GM19239 (cell line): ENCODE measurements at regions not wholly inside any gene's neighbourhood (a gene's known extent, or its start where the extent isn't known, plus 50 kb on each side); places are given as distances from the start of the nearest gene placed in this dataset.

ENCODE experiments used
- DNase-seq: peaks from one replicate; pipeline ENCODE4 v3.0.0; 2011; ENCODE audit warnings: low spot score; ENCODE audit not compliant: insufficient read length
- FAIRE-seq: peaks from 2 replicates; lab custom pipeline; 2011; peaks lifted over from hg19 to GRCh38; lab: Jason Lieb, UNC

DNA sequence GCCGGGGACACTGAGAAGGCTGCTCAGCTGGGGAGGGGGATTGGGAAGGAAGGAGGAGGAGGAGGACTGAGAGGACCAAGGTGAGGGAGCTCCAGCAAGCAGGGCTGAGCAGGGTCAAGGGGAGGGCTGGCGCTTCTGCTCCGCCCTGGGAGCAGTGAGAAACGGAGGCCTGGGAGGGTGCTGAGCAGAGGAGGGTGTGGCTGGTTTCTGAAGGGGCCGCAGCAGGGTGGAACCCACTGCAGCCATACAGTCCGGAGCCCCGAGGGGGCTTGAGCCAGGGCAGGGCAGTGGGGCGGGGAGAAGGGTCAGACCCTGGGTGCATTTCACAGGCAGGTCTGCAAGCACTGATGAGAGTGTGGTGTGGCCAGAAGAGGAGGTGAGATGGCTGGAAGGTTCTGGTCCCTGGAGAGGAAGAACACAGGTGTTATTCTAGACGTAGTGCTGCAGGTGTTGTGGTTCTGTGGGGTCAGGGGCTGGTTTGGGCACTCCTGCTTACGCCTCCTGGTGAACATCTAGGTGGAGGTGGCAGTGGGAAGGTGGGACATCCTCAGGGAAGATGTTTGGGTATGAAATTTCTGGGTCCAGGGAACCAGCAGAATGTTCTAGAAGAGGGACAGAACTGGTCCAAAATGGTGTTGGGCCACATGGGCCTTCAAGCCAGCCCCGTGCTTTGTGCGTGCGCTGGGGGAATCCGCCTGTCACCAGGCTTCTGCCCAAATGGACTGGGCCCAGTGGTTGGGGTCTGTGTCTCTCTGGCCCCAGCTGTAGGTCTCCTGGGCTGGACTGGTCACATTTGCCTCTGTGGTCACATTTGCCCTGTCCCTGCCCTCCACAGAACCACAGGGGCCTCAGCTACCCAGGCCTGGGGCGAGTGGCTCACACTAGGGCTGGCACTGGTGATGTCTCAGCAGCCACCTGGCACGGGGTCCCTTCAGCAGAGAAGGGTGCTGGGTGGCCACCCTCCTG, 714.7 kb downstream of the BRD1 start:
- no peak for DNase-seq
- no peak for FAIRE-seq

DNA sequence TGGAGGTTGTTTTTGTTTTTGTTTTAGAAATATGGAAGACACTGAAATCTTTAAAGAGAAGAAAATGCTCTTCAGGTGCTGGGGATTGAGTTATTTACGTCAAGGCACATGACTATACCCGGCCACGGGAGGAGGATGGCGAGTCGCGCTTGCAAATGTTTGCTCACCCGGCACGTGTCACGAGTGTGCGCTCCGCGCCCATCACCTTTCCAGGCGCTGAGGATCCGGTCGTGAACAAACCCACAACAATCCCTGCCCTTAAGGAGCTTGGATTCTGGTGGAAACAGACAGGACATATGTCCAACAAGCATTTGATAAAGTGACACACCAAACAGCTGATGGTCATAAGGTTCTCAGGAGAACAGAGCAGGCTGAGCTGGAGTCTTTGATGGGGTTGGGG, 715.5 kb downstream of the BRD1 start:
- FAIRE-seq (no peak), DNase-seq (no peak)

GRCh38 chr22:49111085-49111484, 716.6 kb downstream of the BRD1 start:
- FAIRE-seq = no peak
- DNase-seq = no peak

DNA sequence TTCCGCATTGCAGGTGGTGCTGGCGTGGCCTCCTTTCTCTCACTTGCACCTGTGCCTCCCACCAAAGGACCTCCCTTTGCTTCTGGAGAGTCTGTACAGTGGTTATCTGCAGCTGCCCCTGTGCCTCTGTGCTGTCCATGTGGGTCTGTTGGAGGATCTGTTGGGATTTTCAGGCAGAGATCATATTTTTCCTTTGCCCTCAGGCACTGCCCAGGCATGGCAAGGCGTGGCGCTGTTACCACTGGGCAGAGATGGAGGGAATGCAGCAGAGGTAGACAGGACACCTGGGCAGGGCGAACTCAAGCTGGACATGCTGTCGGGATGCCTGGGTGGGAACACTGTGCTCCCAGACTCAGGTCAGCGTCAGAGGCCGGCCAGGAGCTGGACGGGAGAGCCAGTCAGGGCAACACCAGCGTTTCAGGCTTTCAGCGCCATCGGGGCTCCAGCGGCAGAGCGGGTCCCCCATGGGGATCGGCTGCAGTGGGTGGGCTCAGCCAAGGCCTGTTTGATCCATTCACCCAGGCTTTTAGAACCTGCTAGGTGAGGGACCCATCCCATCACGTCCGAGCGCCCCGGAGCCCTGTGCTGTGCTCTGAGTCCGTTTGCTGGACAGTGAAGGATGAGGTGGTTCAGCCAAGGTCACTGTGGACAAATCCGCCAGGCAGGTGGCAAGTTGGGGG, 718.9 kb downstream of the BRD1 start:
- FAIRE-seq (no peak), DNase-seq (no peak)

DNA sequence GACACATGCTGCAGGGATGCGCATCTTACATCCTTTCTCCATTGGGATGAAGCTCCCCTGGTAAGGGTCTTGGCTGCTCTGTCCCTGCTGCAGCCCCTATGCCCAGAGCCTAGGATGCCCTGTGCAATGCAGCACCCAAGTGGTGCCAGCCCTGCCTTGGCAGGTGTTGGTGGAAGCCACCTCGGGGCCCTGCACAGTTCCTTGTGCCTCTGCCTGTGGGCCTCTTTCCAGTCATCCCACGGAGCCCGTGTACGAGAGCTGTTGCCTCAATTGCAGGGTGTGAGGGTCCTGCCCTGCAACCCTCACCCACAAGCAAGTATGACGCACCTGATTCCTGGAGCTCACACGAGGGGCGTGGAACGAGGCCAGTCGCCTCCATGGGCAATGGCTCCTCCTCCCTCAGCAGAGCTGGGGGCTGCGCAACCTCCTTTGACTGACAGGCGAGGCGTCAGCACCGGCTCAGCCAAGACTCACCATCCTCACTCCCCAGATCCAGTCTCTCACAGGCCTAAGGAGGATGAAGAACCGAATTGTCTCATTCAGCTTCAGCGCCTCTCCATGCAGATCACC, 719.6 kb downstream of the BRD1 start:
- FAIRE-seq = no peak
- no peak for DNase-seq

GRCh38 chr22:49107561-49107960, 720.1 kb downstream of the BRD1 start:
- no peak for DNase-seq
- no peak for FAIRE-seq

DNA sequence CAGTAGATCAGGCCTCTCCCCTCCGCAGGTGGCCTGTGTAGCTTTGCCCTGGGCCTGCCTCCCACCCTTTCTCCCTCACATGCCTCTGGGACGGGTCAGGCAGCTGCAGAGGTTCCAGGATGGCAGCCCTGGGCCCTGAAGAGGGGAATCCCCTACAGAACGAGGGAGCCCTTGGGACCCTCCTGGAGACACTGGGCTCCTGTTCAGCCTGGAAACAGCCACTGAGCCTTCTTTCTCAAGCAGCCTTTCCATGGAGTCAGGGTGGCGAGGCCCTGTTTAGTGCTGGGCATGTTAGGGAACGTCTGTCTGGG, 720.9 kb downstream of the BRD1 start:
- FAIRE-seq (no peak), DNase-seq (no peak)

DNA sequence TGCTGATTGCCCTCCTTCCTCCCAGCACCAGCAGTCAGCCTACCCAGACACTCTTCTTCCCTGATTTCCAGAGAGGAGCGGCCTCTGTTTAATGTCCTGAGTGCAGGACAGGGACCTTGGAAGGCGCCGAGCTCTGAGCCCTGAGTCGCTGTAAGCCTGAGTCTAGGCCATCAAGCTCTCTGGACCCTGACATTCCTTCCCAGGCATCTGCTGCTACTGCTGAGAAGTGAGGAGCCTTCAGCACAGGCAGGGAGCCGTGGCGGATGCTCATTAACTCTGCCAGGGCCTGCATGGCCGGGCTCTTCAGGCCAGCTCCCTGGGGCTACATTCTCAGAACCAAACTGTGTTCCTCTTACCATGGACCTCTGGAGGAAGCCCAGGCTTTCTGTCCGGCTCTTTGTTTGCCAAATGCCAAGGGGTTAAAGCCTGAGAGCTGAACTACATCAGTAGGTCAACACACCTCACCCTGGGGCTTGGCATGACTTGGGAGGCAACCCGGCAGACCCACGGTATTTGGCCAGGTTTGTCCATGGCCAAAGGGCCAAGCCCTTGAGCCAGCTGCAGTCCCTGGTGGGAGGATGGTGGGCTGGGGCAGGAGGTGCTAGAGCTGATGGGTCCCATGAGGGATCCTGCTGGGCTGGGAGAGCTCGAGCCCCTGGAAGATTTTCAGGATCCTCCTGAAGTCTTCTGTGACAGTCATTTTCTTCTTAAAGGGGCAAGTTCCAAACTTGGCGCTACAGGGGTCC, 721.4 kb downstream of the BRD1 start:
- no peak for FAIRE-seq

GRCh38 chr22:49104434-49104833, 723.2 kb downstream of the BRD1 start:
- no peak for FAIRE-seq
- no peak for DNase-seq

More for the DNA sequence above, 721.4 kb downstream of the BRD1 start:
- DNase-seq = no peak

- FAIRE-seq = no peak
- no peak for DNase-seq
Observed at GRCh38 chr22:49103314-49104059, 724.2 kb downstream of the BRD1 start.

DNA sequence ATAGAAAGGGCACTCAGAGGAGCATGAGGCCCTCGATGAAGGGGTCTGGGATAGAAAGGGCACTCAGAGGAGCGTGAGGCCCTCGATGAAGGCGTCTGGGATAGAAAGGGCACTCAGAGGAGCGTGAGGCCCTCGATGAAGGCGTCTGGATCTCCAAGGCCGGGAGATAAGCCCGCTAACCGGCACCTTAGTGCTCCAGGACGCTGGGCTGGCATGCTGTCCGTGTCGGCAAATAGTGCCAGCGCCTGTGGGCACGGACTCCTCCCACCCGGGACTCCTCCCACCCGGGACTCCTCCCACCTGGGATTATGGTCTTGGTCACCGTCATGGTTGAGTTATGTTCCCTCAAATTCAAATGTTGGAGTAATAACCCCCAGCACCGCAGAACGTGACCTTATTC, 725.3 kb downstream of the BRD1 start:
- DNase-seq (no peak), FAIRE-seq (no peak)

DNA sequence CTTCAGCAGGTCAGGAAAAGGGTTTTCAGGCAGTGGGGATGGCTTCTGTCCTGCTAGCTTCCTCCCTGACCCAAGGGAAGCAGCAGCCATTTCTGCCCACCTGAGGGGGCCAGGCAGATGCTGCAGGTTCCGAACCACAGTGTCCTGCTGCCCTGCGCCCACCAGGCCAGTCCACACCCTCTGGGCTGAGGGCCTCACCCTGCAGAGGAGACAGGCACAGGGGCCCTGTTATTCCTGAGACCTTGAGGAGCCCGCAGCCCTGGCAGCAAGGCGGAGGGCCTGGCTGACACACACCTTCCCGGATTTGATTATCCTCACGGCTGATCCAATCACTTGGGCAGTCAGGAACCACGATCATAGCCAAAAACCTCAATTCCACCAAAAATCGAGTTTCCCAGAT, 725.8 kb downstream of the BRD1 start:
- FAIRE-seq = no peak

DNA sequence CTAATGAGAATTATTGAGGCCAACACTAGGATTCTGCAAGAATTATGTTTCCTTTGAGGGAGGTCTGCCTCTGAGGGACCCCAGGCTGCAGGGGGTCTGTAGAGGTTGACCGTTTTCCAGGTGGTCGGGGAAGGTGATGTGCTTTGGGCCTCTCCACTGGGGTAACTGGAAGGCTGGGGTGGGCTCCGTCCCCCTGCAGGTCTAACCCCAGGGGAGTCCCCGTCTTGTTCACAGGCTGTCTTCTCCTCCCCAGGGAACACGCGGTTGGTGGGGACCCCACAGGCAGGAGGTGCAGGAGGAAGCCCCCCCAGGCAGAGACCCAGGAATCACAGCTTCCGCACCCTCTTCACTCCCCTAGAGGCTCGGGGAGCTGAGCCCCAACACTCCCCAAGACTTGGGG, 726.4 kb downstream of the BRD1 start:
- no peak for FAIRE-seq

More for the DNA sequence above, 725.8 kb downstream of the BRD1 start:
- DNase-seq = no peak

DNA sequence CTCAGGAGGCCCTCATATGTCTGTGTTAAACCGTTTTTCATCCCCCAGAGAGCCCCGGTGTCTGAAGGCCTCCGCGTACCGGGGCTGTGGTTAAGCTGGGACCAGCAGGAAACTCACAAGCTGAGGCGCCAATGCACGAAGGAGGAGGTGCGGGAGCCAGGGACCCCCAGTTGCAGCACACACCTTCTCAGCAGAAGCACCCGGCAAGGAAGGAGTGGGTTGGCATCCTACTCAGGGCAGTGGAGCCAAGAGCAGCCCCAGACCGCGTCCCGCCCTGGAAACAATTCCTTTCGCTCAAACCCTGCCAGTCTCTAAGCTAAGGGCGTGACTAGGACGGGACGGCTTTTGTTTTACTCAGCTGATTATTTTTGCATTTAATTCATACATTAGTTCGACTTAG, 726.9 kb downstream of the BRD1 start:
- DNase-seq (no peak), FAIRE-seq (no peak)

More for the DNA sequence above, 726.4 kb downstream of the BRD1 start:
- DNase-seq = no peak

GRCh38 chr22:49100316-49100715, 727.4 kb downstream of the BRD1 start:
- no peak for DNase-seq
- no peak for FAIRE-seq

GRCh38 chr22:49099496-49100124, 728.1 kb downstream of the BRD1 start:
- FAIRE-seq (no peak), DNase-seq (no peak)

DNA sequence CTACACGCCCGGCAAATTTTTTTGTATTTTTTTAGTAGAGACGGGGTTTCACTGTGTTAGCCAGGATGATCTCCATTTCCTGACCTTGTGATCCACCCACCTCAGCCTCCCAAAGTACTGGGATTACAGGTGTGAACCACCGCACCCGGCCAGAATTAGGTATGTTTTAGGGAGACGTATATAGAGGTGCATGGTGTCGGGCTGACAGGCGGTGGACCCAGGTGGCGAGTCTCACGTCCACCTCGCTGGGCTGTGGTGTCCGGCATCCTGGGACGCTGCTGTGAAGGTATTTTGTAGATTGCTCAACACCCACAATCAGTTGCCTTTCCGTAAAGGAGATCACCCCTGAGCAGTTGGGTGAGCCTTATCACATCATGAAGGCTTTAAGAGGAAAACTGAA, 728.6 kb downstream of the BRD1 start:
- FAIRE-seq = no peak
- DNase-seq = no peak

- FAIRE-seq (no peak), DNase-seq (no peak)
Observed at GRCh38 chr22:49097966-49098365, 729.7 kb downstream of the BRD1 start.

DNA sequence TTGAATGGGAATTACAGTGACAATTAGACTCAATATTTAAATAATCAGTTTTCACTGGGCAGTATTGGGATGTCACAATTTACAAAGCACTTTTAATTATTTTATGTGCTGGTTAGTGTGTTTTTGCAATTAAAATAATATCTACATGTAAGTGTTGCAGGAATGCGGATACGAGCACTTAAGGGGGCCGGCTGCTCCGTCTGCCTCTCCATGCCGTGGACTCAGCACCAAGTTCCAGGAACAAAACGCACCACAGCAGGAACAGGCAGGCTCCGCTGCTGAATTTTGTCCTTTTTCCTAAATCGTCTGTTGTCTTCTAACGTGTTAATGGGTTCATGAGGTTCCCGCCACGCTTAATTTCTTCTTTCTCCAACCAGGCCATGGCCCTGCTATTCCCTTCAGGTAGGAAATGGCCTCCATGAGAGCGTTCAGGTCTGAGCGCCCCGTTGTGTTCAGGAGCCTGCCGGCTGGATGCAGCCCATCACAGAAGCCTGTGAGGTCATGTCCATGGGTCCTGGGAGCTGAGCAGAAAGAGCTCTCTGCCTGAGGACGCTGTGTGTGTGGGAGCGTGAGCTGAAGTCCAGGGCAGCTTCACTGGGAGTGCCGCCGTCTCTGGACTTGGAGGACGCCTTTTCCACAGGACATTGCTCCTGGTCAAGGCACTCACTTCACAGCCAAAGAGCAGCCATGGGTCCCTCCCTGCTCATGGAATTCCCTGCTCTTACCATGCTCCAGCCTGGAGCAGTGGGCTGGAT, 730.3 kb downstream of the BRD1 start:
- FAIRE-seq = no peak
- no peak for DNase-seq
